ENCODE measurements at regions not wholly inside any gene's neighbourhood (a gene's known extent, or its start where the extent isn't known, plus 50 kb on each side); places are given as distances from the start of the nearest gene placed in this dataset.

DNA sequence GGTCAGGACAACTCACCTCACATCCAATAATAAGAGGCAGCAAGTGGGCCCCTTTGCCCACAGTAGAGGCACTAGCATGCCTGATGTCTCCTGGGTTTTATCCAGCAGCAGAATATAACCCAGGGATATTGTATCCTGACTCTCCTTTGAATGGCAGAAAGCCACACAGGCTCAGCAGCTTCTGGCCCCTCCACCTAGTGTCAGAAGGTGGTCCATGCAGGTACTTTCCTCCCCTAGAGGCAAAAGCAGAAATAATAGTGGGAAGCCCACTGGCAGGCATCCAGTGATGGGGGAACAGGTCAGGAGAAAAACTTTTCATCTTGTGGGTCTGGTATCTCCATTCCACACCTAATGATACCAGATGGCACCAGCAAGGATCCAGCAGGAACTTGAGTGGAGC is 75.5 kb upstream of the IRS4 start:
- Histone ChIP-seq H3K9me3 (no peaks in the 10 kb centered on the region), H3K27ac (no peak overlapping the region), H3K27me3 (no peaks in the 10 kb centered on the region), H3K4me1 (no peaks in the 10 kb centered on the region), H3K36me3 (no peaks in the 10 kb centered on the region), H3K4me3 (no peak overlapping the region)
- ATAC-seq (no peak), DNase-seq (no peak), FAIRE-seq (no peak)
- intact Hi-C loops (cut with DNase I) = no loop called here
- peak in 1 of 4 donors; percentile 7 for TF ChIP-seq CTCF (IDR thresholded peaks at IDR 0.05)

- ATAC-seq (no peak), DNase-seq (no peak), FAIRE-seq (no peak)
- peaks cover 0 to 3% (median 1%) of the 10 kb centered on the region in 4 donors for H3K27me3 ChIP-seq
- no peak for TF ChIP-seq CTCF (IDR thresholded peaks at IDR 0.05)
- H3K4me3 ChIP-seq = no peak overlapping the region
- intact Hi-C loops (cut with DNase I) = no loop called here
- H3K27ac ChIP-seq = no peak overlapping the region
- H3K36me3 ChIP-seq = no peaks in the 10 kb centered on the region
- no peaks in the 10 kb centered on the region for H3K4me1 ChIP-seq
- 80 to 87% methylated on average over 3 of the region's 3 CpGs for WGBS, 2 donors
- H3K9me3 ChIP-seq = no peaks in the 10 kb centered on the region
Observed at GRCh38 chrX:108795240-108795639, 58.9 kb upstream of the IRS4 start.

Small RNA genes in the stretch of these regions (microRNA-seq; reads per million reads assigned to microRNA genes)
- 10.9 to 21.2 reads per million in 2 donors for gene MIR6087

Data from pancreas (tissue), 10 donors.